ENCODE measurements at regions not wholly inside any gene's neighbourhood (a gene's known extent, or its start where the extent isn't known, plus 50 kb on each side); places are given as distances from the start of the nearest gene placed in this dataset.

GRCh38 chr2:125644257-125644656, 1011.7 kb upstream of the GYPC start:
- H3K9ac ChIP-seq (ENCODE audit: low read depth in 1 of 2, low read length in 2 of 2), result no peak overlapping the region
- no peak for DNase-seq (ENCODE audit: low spot score)
- H3K4me1 ChIP-seq (ENCODE audit: control insufficient read depth in 4 of 4, insufficient read depth in 4 of 4, low read length in 3 of 4), result no peaks in the 10 kb centered on the region
- peaks cover 0 to 4% (median 0%) of the 10 kb centered on the region in 4 donors for H3K27me3 ChIP-seq (ENCODE audit: control insufficient read depth in 4 of 4, insufficient read depth in 4 of 4, low read length in 3 of 4)
- H3K4me3 ChIP-seq (ENCODE audit: low read depth in 1 of 3, low read length in 3 of 3), result no peak overlapping the region
- H3K9me3 ChIP-seq (ENCODE audit: control insufficient read depth in 4 of 4, low read length in 3 of 4), result no peaks in the 10 kb centered on the region
- no peak overlapping the region for H3K27ac ChIP-seq (ENCODE audit: low read depth in 1 of 2, low read length in 2 of 2)
- no peaks in the 10 kb centered on the region for H3K36me3 ChIP-seq (ENCODE audit: control insufficient read depth in 4 of 4, insufficient read depth in 3 of 4, low read depth in 1 of 4, low read length in 3 of 4)
- 74% methylated on average over 1 of the region's 1 CpG for WGBS
- no peak for TF ChIP-seq RAD21 (IDR thresholded peaks at IDR 0.05)
- no peak for TF ChIP-seq FOXA1 (IDR thresholded peaks at IDR 0.05)
- no peak for TF ChIP-seq MAX (IDR thresholded peaks at IDR 0.05)
- no peak for TF ChIP-seq YY1 (IDR thresholded peaks at IDR 0.05)
- no peak for TF ChIP-seq EGR1 (IDR thresholded peaks at IDR 0.05; ENCODE audit: low read depth in 2 of 2)
- TF ChIP-seq NR2F2 (IDR thresholded peaks at IDR 0.05), result no peak
- TF ChIP-seq SP1 (IDR thresholded peaks at IDR 0.05), result no peak
- TF ChIP-seq TAF1 (conservative IDR thresholded peaks at IDR 0.05), result no peak
- TF ChIP-seq ZBTB33 (IDR thresholded peaks at IDR 0.05), result no peak
- TF ChIP-seq CTCF (IDR thresholded peaks at IDR 0.05; ENCODE audit: low read depth, low read length, missing input control), result no peak
- no peak for TF ChIP-seq GABPA (IDR thresholded peaks at IDR 0.05 in 1 of 2, conservative IDR thresholded peaks at IDR 0.05 in 1 of 2)
- no peak for TF ChIP-seq HNF4G (IDR thresholded peaks at IDR 0.05)
- TF ChIP-seq ATF3 (IDR thresholded peaks at IDR 0.05), result no peak
- no peak for TF ChIP-seq JUND (IDR thresholded peaks at IDR 0.05)
- TF ChIP-seq FOXA2 (IDR thresholded peaks at IDR 0.05), result no peak
- no peak for TF ChIP-seq HNF4A (conservative IDR thresholded peaks at IDR 0.05)

GRCh38 chr2:125652280-125652679, 1003.7 kb upstream of the GYPC start:
- H3K27ac ChIP-seq (ENCODE audit: low read depth in 1 of 2, low read length in 2 of 2), result no peak overlapping the region
- TF ChIP-seq YY1 (IDR thresholded peaks at IDR 0.05) (no peak), GABPA (IDR thresholded peaks at IDR 0.05 in 1 of 2, conservative IDR thresholded peaks at IDR 0.05 in 1 of 2) (no peak), HNF4A (conservative IDR thresholded peaks at IDR 0.05) (no peak), MAX (IDR thresholded peaks at IDR 0.05) (no peak), FOXA1 (IDR thresholded peaks at IDR 0.05) (no peak), JUND (IDR thresholded peaks at IDR 0.05) (no peak), HNF4G (IDR thresholded peaks at IDR 0.05) (no peak), NR2F2 (IDR thresholded peaks at IDR 0.05) (no peak), FOXA2 (IDR thresholded peaks at IDR 0.05) (no peak), SP1 (IDR thresholded peaks at IDR 0.05) (no peak), RXRA (IDR thresholded peaks at IDR 0.05) (no peak), EGR1 (IDR thresholded peaks at IDR 0.05; ENCODE audit: low read depth in 2 of 2) (no peak), ATF3 (IDR thresholded peaks at IDR 0.05) (no peak), CTCF (IDR thresholded peaks at IDR 0.05; ENCODE audit: low read depth, low read length, missing input control) (no peak), TAF1 (conservative IDR thresholded peaks at IDR 0.05) (no peak), RAD21 (IDR thresholded peaks at IDR 0.05) (no peak), REST (IDR thresholded peaks at IDR 0.05) (no peak), ZBTB33 (IDR thresholded peaks at IDR 0.05) (no peak)
- WGBS, result 70% methylated on average over 3 of the region's 3 CpGs
- peaks cover 0 to 2% (median 0%) of the 10 kb centered on the region in 4 donors for H3K27me3 ChIP-seq (ENCODE audit: control insufficient read depth in 4 of 4, insufficient read depth in 4 of 4, low read length in 3 of 4)
- H3K4me1 ChIP-seq (ENCODE audit: control insufficient read depth in 4 of 4, insufficient read depth in 4 of 4, low read length in 3 of 4), result no peaks in the 10 kb centered on the region
- DNase-seq (ENCODE audit: low spot score), result no peak
- H3K9ac ChIP-seq (ENCODE audit: low read depth in 1 of 2, low read length in 2 of 2), result no peak overlapping the region
- H3K9me3 ChIP-seq (ENCODE audit: control insufficient read depth in 4 of 4, low read length in 3 of 4), result no peaks in the 10 kb centered on the region
- no peak overlapping the region for H3K4me3 ChIP-seq (ENCODE audit: low read depth in 1 of 3, low read length in 3 of 3)
- H3K36me3 ChIP-seq (ENCODE audit: control insufficient read depth in 4 of 4, insufficient read depth in 3 of 4, low read depth in 1 of 4, low read length in 3 of 4), result no peaks in the 10 kb centered on the region
